ENCODE measurements at regions not wholly inside any gene's neighbourhood (a gene's known extent, or its start where the extent isn't known, plus 50 kb on each side); places are given as distances from the start of the nearest gene placed in this dataset.

DNA sequence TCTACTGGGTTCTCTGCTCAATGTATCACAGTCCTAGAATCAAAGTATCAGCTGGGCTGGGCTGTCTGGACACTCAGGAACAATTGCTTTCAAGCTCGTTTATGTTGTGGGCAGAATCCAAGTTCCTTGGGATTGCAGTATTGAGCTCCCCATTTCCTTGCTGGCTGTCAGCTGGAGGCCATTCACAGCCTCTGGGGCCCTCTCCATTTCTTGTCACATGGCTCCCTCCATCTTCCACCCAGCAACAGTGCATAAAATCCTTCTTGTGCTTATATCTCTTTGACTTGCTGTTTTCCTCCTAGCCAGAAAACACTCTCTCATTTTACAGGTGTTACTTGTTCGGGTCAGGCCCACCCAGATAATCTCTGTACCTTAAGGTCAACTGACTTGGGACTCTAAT, 363.5 kb downstream of the IGSF11 start (continued):
- TF ChIP-seq, protein P1, sequence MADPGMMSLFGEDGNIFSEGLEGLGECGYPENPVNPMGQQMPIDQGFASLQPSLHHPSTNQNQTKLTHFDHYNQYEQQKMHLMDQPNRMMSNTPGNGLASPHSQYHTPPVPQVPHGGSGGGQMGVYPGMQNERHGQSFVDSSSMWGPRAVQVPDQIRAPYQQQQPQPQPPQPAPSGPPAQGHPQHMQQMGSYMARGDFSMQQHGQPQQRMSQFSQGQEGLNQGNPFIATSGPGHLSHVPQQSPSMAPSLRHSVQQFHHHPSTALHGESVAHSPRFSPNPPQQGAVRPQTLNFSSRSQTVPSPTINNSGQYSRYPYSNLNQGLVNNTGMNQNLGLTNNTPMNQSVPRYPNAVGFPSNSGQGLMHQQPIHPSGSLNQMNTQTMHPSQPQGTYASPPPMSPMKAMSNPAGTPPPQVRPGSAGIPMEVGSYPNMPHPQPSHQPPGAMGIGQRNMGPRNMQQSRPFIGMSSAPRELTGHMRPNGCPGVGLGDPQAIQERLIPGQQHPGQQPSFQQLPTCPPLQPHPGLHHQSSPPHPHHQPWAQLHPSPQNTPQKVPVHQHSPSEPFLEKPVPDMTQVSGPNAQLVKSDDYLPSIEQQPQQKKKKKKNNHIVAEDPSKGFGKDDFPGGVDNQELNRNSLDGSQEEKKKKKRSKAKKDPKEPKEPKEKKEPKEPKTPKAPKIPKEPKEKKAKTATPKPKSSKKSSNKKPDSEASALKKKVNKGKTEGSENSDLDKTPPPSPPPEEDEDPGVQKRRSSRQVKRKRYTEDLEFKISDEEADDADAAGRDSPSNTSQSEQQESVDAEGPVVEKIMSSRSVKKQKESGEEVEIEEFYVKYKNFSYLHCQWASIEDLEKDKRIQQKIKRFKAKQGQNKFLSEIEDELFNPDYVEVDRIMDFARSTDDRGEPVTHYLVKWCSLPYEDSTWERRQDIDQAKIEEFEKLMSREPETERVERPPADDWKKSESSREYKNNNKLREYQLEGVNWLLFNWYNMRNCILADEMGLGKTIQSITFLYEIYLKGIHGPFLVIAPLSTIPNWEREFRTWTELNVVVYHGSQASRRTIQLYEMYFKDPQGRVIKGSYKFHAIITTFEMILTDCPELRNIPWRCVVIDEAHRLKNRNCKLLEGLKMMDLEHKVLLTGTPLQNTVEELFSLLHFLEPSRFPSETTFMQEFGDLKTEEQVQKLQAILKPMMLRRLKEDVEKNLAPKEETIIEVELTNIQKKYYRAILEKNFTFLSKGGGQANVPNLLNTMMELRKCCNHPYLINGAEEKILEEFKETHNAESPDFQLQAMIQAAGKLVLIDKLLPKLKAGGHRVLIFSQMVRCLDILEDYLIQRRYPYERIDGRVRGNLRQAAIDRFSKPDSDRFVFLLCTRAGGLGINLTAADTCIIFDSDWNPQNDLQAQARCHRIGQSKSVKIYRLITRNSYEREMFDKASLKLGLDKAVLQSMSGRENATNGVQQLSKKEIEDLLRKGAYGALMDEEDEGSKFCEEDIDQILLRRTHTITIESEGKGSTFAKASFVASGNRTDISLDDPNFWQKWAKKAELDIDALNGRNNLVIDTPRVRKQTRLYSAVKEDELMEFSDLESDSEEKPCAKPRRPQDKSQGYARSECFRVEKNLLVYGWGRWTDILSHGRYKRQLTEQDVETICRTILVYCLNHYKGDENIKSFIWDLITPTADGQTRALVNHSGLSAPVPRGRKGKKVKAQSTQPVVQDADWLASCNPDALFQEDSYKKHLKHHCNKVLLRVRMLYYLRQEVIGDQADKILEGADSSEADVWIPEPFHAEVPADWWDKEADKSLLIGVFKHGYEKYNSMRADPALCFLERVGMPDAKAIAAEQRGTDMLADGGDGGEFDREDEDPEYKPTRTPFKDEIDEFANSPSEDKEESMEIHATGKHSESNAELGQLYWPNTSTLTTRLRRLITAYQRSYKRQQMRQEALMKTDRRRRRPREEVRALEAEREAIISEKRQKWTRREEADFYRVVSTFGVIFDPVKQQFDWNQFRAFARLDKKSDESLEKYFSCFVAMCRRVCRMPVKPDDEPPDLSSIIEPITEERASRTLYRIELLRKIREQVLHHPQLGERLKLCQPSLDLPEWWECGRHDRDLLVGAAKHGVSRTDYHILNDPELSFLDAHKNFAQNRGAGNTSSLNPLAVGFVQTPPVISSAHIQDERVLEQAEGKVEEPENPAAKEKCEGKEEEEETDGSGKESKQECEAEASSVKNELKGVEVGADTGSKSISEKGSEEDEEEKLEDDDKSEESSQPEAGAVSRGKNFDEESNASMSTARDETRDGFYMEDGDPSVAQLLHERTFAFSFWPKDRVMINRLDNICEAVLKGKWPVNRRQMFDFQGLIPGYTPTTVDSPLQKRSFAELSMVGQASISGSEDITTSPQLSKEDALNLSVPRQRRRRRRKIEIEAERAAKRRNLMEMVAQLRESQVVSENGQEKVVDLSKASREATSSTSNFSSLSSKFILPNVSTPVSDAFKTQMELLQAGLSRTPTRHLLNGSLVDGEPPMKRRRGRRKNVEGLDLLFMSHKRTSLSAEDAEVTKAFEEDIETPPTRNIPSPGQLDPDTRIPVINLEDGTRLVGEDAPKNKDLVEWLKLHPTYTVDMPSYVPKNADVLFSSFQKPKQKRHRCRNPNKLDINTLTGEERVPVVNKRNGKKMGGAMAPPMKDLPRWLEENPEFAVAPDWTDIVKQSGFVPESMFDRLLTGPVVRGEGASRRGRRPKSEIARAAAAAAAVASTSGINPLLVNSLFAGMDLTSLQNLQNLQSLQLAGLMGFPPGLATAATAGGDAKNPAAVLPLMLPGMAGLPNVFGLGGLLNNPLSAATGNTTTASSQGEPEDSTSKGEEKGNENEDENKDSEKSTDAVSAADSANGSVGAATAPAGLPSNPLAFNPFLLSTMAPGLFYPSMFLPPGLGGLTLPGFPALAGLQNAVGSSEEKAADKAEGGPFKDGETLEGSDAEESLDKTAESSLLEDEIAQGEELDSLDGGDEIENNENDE (IDR thresholded peaks at IDR 0.05; ENCODE audit: insufficient replicate concordance, low read length) = no peak
- TF ChIP-seq JUN (IDR thresholded peaks at IDR 0.05; ENCODE audit: low read depth, low read length) (no peak), SP1 (IDR thresholded peaks at IDR 0.05; ENCODE audit: low read depth, low read length) (no peak), POLR2A (IDR thresholded peaks at IDR 0.05; ENCODE audit: control extremely low read depth in 1 of 2, low read depth in 2 of 2, low read length in 2 of 2) (no peak), POU5F1 (IDR thresholded peaks at IDR 0.05; ENCODE audit: low read depth, low read length) (no peak), BCL11A (IDR thresholded peaks at IDR 0.05; ENCODE audit: low read depth in 2 of 2, low read length in 2 of 2) (no peak)
- TF ChIP-seq, protein P2, sequence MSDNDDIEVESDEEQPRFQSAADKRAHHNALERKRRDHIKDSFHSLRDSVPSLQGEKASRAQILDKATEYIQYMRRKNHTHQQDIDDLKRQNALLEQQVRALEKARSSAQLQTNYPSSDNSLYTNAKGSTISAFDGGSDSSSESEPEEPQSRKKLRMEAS (IDR thresholded peaks at IDR 0.05) = no peak
